ENCODE measurements at regions not wholly inside any gene's neighbourhood (a gene's known extent, or its start where the extent isn't known, plus 50 kb on each side); places are given as distances from the start of the nearest gene placed in this dataset.
"Not testable (repeated sequence)": the region's sequence is repeated elsewhere in the genome, so short reads cannot be mapped to it uniquely, and the experiment has no call there.

GRCh38 chr7:67301667-67302066 lies 305.0 kb downstream of the TYW1 start:
- no peak for DNase-seq

GRCh38 chr7:67302113-67303039 lies 305.7 kb downstream of the TYW1 start:
- peak; percentile 82 for DNase-seq

GRCh38 chr7:67304846-67305245 lies 308.2 kb downstream of the TYW1 start:
- not testable (repeated sequence) for DNase-seq

- DNase-seq = no peak
Observed at GRCh38 chr7:67306331-67306730, 309.7 kb downstream of the TYW1 start.

- no peak for DNase-seq
Observed at GRCh38 chr7:67309764-67310549, 313.3 kb downstream of the TYW1 start.

- DNase-seq = no peak
Observed at GRCh38 chr7:67311901-67312300, 315.3 kb downstream of the TYW1 start.

GRCh38 chr7:67313213-67313612 lies 316.6 kb downstream of the TYW1 start:
- no peak for DNase-seq

GRCh38 chr7:67316902-67317301 lies 320.3 kb downstream of the TYW1 start:
- not testable (repeated sequence) for DNase-seq

- not testable (repeated sequence) for DNase-seq
Observed at GRCh38 chr7:67328257-67328656, 331.6 kb downstream of the TYW1 start.

GRCh38 chr7:67335165-67335564 lies 338.5 kb downstream of the TYW1 start:
- DNase-seq = not testable (repeated sequence)

GRCh38 chr7:67335663-67336062 lies 339.0 kb downstream of the TYW1 start:
- DNase-seq = not testable (repeated sequence)

- DNase-seq = not testable (repeated sequence)
Observed at GRCh38 chr7:67338545-67338944, 341.9 kb downstream of the TYW1 start.

- no peak for DNase-seq
Observed at GRCh38 chr7:67341153-67341768, 344.6 kb downstream of the TYW1 start.

GRCh38 chr7:67343114-67343513 lies 346.5 kb downstream of the TYW1 start:
- DNase-seq = no peak

GRCh38 chr7:67343572-67343971 lies 346.9 kb downstream of the TYW1 start:
- DNase-seq = no peak

GRCh38 chr7:67344481-67345193 lies 348.0 kb downstream of the TYW1 start:
- DNase-seq = no peak

- DNase-seq = no peak
Observed at GRCh38 chr7:67346126-67346525, 349.5 kb downstream of the TYW1 start.

- DNase-seq = no peak
Observed at GRCh38 chr7:67346876-67347275, 350.2 kb downstream of the TYW1 start.

GRCh38 chr7:67348171-67348570 lies 351.5 kb downstream of the TYW1 start:
- DNase-seq = no peak

GRCh38 chr7:67357653-67358052 lies 361.0 kb downstream of the TYW1 start:
- not testable (repeated sequence) for DNase-seq

- DNase-seq = not testable (repeated sequence)
Observed at GRCh38 chr7:67358316-67358715, 361.7 kb downstream of the TYW1 start.

- DNase-seq = not testable (repeated sequence)
Observed at GRCh38 chr7:67358738-67359137, 362.1 kb downstream of the TYW1 start.

GRCh38 chr7:67359900-67360299 lies 363.3 kb downstream of the TYW1 start:
- no peak for DNase-seq
